Loucy (cell line): ENCODE measurements at regions not wholly inside any gene's neighbourhood (a gene's known extent, or its start where the extent isn't known, plus 50 kb on each side); places are given as distances from the start of the nearest gene placed in this dataset.

ENCODE experiments used
- H2AFZ ChIP-seq: fragments of 200-600 bp; sonication (generic); 2 replicates; pipeline ENCODE4 v1.6.0; 2016; ENCODE audit warnings: antibody characterized with exemption, mild to moderate bottlenecking, low read length, moderate library complexity
- H3F3A ChIP-seq: fragments of 200-600 bp; 2 replicates; pipeline ENCODE4 v1.6.0; 2016; ENCODE audit warnings: antibody characterized with exemption, low read depth, mild to moderate bottlenecking
- H3K27me3 ChIP-seq: fragments of 200-600 bp; sonication (generic); 2 replicates; pipeline ENCODE4 v1.6.1; 2014; ENCODE audit warnings: low read length, mild to moderate bottlenecking; ENCODE audit not compliant: insufficient read depth, poor library complexity, severe bottlenecking
- H3K36me3 ChIP-seq: fragments of 200-600 bp; sonication (generic); 2 replicates; pipeline ENCODE4 v1.6.1; 2016; ENCODE audit warnings: low read length; ENCODE audit not compliant: insufficient read depth
- H3K4me1 ChIP-seq: fragments of 200-600 bp; sonication (generic); 2 replicates; pipeline ENCODE4 v1.5.1; 2014; ENCODE audit warnings: low read length, mild to moderate bottlenecking; ENCODE audit not compliant: insufficient read depth, poor library complexity, severe bottlenecking
- H3K4me2 ChIP-seq: fragments of 200-600 bp; sonication (generic); 2 replicates; pipeline ENCODE4 v1.6.0; 2014; ENCODE audit warnings: antibody characterized with exemption, low read length, low read depth, mild to moderate bottlenecking; ENCODE audit not compliant: poor library complexity, severe bottlenecking
- H3K4me3 ChIP-seq: fragments of 200-600 bp; sonication (generic); 2 replicates; pipeline ENCODE4 v1.5.1; 2014; ENCODE audit warnings: low read length, mild to moderate bottlenecking, mixed read lengths; ENCODE audit not compliant: poor library complexity, severe bottlenecking
- H3K79me2 ChIP-seq: fragments of 200-600 bp; sonication (generic); 2 replicates; pipeline ENCODE4 v1.6.1; 2014; ENCODE audit warnings: low read length; ENCODE audit not compliant: insufficient read depth
- H3K9ac ChIP-seq: fragments of 200-600 bp; sonication (generic); 2 replicates; pipeline ENCODE4 v1.6.0; 2014; ENCODE audit warnings: mild to moderate bottlenecking, low read depth, low read length, moderate library complexity; ENCODE audit not compliant: poor library complexity, severe bottlenecking
- H3K9me2 ChIP-seq: fragments of 200-600 bp; sonication (generic); replicated peaks from 2 replicates; pipeline ENCODE4 v1.6.1; 2016; ENCODE audit warnings: low read depth, low read length, mixed read lengths
- H3K9me3 ChIP-seq: fragments of 200-600 bp; sonication (generic); 2 replicates; pipeline ENCODE4 v1.6.1; 2014; ENCODE audit warnings: mild to moderate bottlenecking, antibody characterized with exemption, low read length, low read depth; ENCODE audit not compliant: insufficient read depth
- H4K20me1 ChIP-seq: fragments of 200-600 bp; sonication (generic); 2 replicates; pipeline ENCODE4 v1.6.0; 2014; ENCODE audit warnings: antibody characterized with exemption, low read length, mild to moderate bottlenecking; ENCODE audit not compliant: insufficient read depth, poor library complexity, severe bottlenecking
- CTCF ChIP-seq: fragments of 200-600 bp; sonication (generic); conservative IDR thresholded peaks from 2 replicates; pipeline ENCODE4 v1.5.1; 2014; ENCODE audit warnings: mild to moderate bottlenecking, antibody characterized with exemption, low read length
- EZH2phosphoT487 ChIP-seq: fragments of 200-600 bp; IDR thresholded peaks from 2 replicates; pipeline ENCODE4 v1.6.1; 2018; ENCODE audit warnings: antibody characterized with exemption, mild to moderate bottlenecking, moderate library complexity, borderline replicate concordance

GRCh38 chr10:128487517-128487916 is 361.3 kb upstream of the MKI67 start:
- no peak for TF ChIP-seq EZH2phosphoT487
- no peak for TF ChIP-seq CTCF
- Histone ChIP-seq H3K36me3 (no peaks in the 10 kb centered on the region), H3K9ac (no peak overlapping the region), H3K4me1 (no peaks in the 10 kb centered on the region), H3K27me3 (no peaks in the 10 kb centered on the region), H3K9me2 (no peaks in the 10 kb centered on the region), H3K9me3 (no peaks in the 10 kb centered on the region; the same call in 1 of the 2 replicates), H3K79me2 (no peaks in the 10 kb centered on the region), H4K20me1 (no peaks in the 10 kb centered on the region), H3K4me2 (no peak overlapping the region), H2AFZ (no peak overlapping the region), H3F3A (no peaks in the 10 kb centered on the region), H3K4me3 (no peak overlapping the region)

GRCh38 chr10:128489324-128490247 is 363.4 kb upstream of the MKI67 start:
- H3K4me2 ChIP-seq, result no peak overlapping the region

GRCh38 chr10:128491686-128492085 is 365.5 kb upstream of the MKI67 start:
- H3K9me2 ChIP-seq, result no peaks in the 10 kb centered on the region
- H3F3A ChIP-seq, result no peaks in the 10 kb centered on the region
- TF ChIP-seq EZH2phosphoT487 (no peak), CTCF (no peak)
- H3K27me3 ChIP-seq, result no peaks in the 10 kb centered on the region
- no peaks in the 10 kb centered on the region for H3K4me1 ChIP-seq
- no peak overlapping the region for H2AFZ ChIP-seq
- no peaks in the 10 kb centered on the region for H3K36me3 ChIP-seq
- no peak overlapping the region for H3K9ac ChIP-seq
- no peak overlapping the region for H3K4me3 ChIP-seq
- no peaks in the 10 kb centered on the region for H3K79me2 ChIP-seq
- no peaks in the 10 kb centered on the region; the same call in 1 of the 2 replicates for H3K9me3 ChIP-seq
- no peaks in the 10 kb centered on the region for H4K20me1 ChIP-seq
- H3K4me2 ChIP-seq, result no peak overlapping the region

More at GRCh38 chr10:128489324-128490247, 363.4 kb upstream of the MKI67 start:
- H3K4me1 ChIP-seq, result no peaks in the 10 kb centered on the region
- H3K4me3 ChIP-seq, result no peak overlapping the region
- no peaks in the 10 kb centered on the region; the same call in 1 of the 2 replicates for H3K9me3 ChIP-seq
- no peaks in the 10 kb centered on the region for H3K9me2 ChIP-seq
- H3K9ac ChIP-seq, result no peak overlapping the region
- no peaks in the 10 kb centered on the region for H4K20me1 ChIP-seq
- no peak for TF ChIP-seq EZH2phosphoT487
- no peak for TF ChIP-seq CTCF
- H2AFZ ChIP-seq, result no peak overlapping the region
- H3K79me2 ChIP-seq, result no peaks in the 10 kb centered on the region
- no peaks in the 10 kb centered on the region for H3F3A ChIP-seq
- H3K27me3 ChIP-seq, result no peaks in the 10 kb centered on the region
- no peaks in the 10 kb centered on the region for H3K36me3 ChIP-seq
